ENCODE measurements at regions not wholly inside any gene's neighbourhood (a gene's known extent, or its start where the extent isn't known, plus 50 kb on each side); places are given as distances from the start of the nearest gene placed in this dataset.

DNA sequence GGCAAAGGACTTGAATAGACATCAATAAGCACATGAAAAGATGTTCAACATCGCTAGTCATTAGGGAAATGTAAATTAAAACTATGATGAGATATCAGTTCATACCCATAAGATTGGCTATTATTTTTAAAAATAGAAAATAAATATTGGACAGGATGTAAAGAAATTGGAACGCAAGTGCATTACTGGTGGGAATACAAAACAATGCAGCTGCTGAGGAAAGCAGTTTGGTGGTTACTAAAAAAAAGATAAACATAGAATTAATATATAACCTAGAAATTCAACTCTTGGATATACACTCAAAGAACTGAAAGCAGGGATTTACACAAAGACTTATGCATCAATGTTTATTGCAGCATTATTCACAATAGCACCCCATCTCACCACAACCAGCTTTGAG lies 174.5 kb upstream of the NDUFV2 start:
- TF ChIP-seq, protein P1, sequence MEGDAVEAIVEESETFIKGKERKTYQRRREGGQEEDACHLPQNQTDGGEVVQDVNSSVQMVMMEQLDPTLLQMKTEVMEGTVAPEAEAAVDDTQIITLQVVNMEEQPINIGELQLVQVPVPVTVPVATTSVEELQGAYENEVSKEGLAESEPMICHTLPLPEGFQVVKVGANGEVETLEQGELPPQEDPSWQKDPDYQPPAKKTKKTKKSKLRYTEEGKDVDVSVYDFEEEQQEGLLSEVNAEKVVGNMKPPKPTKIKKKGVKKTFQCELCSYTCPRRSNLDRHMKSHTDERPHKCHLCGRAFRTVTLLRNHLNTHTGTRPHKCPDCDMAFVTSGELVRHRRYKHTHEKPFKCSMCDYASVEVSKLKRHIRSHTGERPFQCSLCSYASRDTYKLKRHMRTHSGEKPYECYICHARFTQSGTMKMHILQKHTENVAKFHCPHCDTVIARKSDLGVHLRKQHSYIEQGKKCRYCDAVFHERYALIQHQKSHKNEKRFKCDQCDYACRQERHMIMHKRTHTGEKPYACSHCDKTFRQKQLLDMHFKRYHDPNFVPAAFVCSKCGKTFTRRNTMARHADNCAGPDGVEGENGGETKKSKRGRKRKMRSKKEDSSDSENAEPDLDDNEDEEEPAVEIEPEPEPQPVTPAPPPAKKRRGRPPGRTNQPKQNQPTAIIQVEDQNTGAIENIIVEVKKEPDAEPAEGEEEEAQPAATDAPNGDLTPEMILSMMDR (conservative IDR thresholded peaks at IDR 0.05; ENCODE audit: low read length): no peak
- TF ChIP-seq EZH2phosphoT487 (IDR thresholded peaks at IDR 0.05; ENCODE audit: borderline replicate concordance, low read depth, low read length): no peak

All from OCI-LY7 (cell line).